ENCODE measurements at regions not wholly inside any gene's neighbourhood (a gene's known extent, or its start where the extent isn't known, plus 50 kb on each side); places are given as distances from the start of the nearest gene placed in this dataset.

- Mint-ChIP-seq H3K9me3 (ENCODE audit: low read depth, unreplicated experiment) (peaks cover 8% of the 10 kb centered on the region), H3K36me3 (ENCODE audit: insufficient read depth, unreplicated experiment) (no peaks in the 10 kb centered on the region), H3K4me1 (ENCODE audit: low read depth, unreplicated experiment) (no peaks in the 10 kb centered on the region), H3K27me3 (ENCODE audit: unreplicated experiment) (no peaks in the 10 kb centered on the region), H3K4me3 (ENCODE audit: low read depth, unreplicated experiment) (no peak overlapping the region), H3K27ac (ENCODE audit: unreplicated experiment) (no peak overlapping the region)
- CTCF ChIA-PET, result no interaction called here
- intact Hi-C loops (cut with micrococcal nuclease; ENCODE audit: unreplicated experiment), result no loop called here
- no peak for DNase-seq
- no peak for TF ChIP-seq CTCF (IDR thresholded peaks at IDR 0.05; ENCODE audit: unreplicated experiment)
- BruUV-seq (replicated peaks), result no TSS peak
These were observed 1082.9 kb downstream of the UQCRFS1 start for GRCh38 chr19:28130066-28130511.

- Mint-ChIP-seq H3K27ac (ENCODE audit: unreplicated experiment) (no peak overlapping the region), H3K4me3 (ENCODE audit: low read depth, unreplicated experiment) (no peak overlapping the region), H3K4me1 (ENCODE audit: low read depth, unreplicated experiment) (no peaks in the 10 kb centered on the region), H3K9me3 (ENCODE audit: low read depth, unreplicated experiment) (peaks cover 11% of the 10 kb centered on the region), H3K27me3 (ENCODE audit: unreplicated experiment) (no peaks in the 10 kb centered on the region), H3K36me3 (ENCODE audit: insufficient read depth, unreplicated experiment) (no peaks in the 10 kb centered on the region)
- CTCF ChIA-PET, result no interaction called here
- BruUV-seq (replicated peaks), result no TSS peak
- no peak for DNase-seq
- TF ChIP-seq CTCF (IDR thresholded peaks at IDR 0.05; ENCODE audit: unreplicated experiment), result no peak
- intact Hi-C loops (cut with micrococcal nuclease; ENCODE audit: unreplicated experiment), result no loop called here
These were observed 1084.6 kb downstream of the UQCRFS1 start for GRCh38 chr19:28128341-28128740.

- DNase-seq, result no peak
- no peaks in the 10 kb centered on the region for H3K36me3 Mint-ChIP-seq (ENCODE audit: insufficient read depth, unreplicated experiment)
- TF ChIP-seq CTCF (IDR thresholded peaks at IDR 0.05; ENCODE audit: unreplicated experiment), result no peak
- no peak overlapping the region for H3K27ac Mint-ChIP-seq (ENCODE audit: unreplicated experiment)
- intact Hi-C loops (cut with micrococcal nuclease; ENCODE audit: unreplicated experiment), result no loop called here
- H3K4me1 Mint-ChIP-seq (ENCODE audit: low read depth, unreplicated experiment), result no peaks in the 10 kb centered on the region
- H3K9me3 Mint-ChIP-seq (ENCODE audit: low read depth, unreplicated experiment), result peaks cover 11% of the 10 kb centered on the region
- BruUV-seq (replicated peaks), result no TSS peak
- CTCF ChIA-PET, result no interaction called here
- H3K4me3 Mint-ChIP-seq (ENCODE audit: low read depth, unreplicated experiment), result no peak overlapping the region
- H3K27me3 Mint-ChIP-seq (ENCODE audit: unreplicated experiment), result no peaks in the 10 kb centered on the region
These were observed 1086.6 kb downstream of the UQCRFS1 start for GRCh38 chr19:28126135-28126898.

- peaks cover 3% of the 10 kb centered on the region for H3K9me3 Mint-ChIP-seq (ENCODE audit: low read depth, unreplicated experiment)
- H3K4me1 Mint-ChIP-seq (ENCODE audit: low read depth, unreplicated experiment), result no peaks in the 10 kb centered on the region
- no TSS peak for BruUV-seq (replicated peaks)
- H3K4me3 Mint-ChIP-seq (ENCODE audit: low read depth, unreplicated experiment), result no peak overlapping the region
- no peak overlapping the region for H3K27ac Mint-ChIP-seq (ENCODE audit: unreplicated experiment)
- intact Hi-C loops (cut with micrococcal nuclease; ENCODE audit: unreplicated experiment), result no loop called here
- H3K36me3 Mint-ChIP-seq (ENCODE audit: insufficient read depth, unreplicated experiment), result no peaks in the 10 kb centered on the region
- no peak for DNase-seq
- H3K27me3 Mint-ChIP-seq (ENCODE audit: unreplicated experiment), result no peaks in the 10 kb centered on the region
- TF ChIP-seq CTCF (IDR thresholded peaks at IDR 0.05; ENCODE audit: unreplicated experiment), result no peak
- CTCF ChIA-PET, result no interaction called here
These were observed 1090.2 kb downstream of the UQCRFS1 start for GRCh38 chr19:28122734-28123133.

All from Calu3 (cell line).